ENCODE measurements at regions not wholly inside any gene's neighbourhood (a gene's known extent, or its start where the extent isn't known, plus 50 kb on each side); places are given as distances from the start of the nearest gene placed in this dataset.

DNA sequence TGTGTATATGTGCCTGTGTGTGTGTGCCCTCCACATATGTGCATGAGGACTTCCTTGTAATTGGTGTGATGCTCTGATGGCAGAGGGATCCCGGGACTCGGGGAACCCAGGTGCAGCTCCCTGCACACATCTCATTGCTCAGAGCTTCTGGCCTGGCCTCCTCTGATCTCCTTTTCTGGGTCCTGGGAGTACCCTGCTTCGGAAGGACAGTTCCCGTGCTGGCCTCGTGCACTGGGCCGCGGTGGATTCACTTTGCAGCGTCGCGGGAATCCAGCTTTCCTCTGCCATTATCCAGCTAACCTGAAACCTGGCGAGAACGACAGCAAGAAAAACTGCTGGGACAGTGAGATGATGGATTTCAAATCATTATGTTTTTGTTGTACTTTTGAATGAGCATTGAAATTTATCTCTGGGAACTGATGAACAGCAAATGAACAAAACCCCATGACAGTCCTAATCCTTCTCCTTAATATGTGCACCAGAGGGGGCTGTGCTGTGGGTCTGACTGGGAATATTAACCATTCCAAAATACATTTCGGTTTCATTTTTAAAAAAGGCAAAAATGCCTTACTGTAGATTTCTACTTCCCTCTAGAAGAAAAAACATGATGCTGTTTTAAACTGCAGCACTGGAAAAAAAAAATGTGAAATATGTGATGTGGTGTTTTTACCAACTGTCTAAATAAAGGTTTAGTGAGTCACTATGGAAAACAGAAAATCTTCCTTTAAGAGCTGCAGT lies 78.2 kb downstream of the PTGR3 start:
- no peak for DNase-seq (ENCODE audit: low spot score)

DNA sequence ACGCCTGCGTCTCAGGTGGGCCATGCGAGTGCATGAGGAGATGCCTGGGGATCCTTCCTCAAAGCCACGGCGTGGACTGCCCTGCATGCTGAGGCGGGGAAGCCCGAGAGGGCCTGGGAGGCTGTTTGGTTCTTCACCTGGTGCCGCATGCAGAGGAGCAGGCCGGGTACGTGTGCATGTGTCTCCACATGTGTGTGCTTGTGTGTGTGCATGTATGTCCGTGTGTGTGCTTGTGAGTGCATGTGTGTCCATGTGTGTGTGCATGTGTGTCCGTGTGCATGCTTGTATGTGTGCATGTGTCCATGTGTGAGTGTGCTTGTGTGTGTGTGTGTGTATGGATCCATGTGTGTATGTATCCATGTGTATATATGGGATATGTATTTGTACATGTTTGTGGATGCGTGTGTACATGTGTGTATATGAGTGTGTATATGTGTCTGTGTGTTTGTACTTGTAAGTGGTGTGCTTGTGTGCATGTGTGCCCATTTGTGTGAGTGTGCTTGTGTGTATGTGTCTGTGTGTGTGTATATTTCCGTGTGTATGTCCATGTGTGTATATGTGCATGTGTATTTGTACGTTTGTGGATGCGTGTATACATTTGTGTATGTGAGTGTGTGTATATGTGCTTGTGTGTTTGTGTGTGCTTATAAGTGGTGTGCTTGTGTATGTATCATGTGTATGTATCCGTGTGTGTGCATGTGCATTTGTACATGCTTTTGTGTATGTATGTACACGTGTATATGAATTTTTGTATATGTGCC lies 79.0 kb downstream of the PTGR3 start:
- no peak for DNase-seq (ENCODE audit: low spot score)

DNA sequence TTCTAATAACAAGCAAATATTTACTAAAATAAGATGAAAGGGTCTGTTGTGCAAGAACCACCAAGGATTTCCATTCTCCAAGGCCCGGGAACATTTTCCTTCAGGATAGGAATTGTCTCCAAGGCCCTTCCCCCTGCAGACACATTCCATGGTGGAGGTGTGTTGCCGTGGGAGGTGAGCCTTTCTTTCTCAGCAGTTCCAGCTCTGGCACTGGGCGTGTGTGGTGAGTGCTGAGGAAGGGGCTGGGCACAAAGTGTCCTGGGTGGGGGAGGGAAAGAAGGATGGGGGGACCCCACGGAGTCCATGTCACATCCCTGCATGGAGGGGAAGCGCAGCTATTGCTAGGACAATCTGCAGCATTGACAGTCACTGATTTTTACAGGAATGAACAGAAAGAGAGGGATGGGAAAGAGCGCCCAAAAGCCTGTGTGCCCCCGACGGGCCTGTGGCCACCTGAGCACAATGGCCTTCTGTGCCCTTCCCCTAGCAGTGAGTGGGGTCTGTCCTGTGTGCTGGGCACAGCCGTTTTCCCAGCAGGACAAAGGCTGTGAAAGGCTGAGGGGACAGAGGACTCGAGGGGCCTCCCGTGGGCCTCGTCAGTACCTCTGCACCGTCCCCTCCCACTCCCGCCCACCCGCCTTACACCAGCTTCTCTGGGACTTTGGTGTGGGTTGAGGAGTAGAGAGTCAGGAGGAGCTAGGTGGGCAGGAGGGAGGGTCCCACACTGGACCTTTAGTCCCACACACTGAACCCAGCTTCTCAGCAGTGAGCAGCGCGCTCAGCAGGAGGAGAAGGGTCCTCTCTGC lies 79.8 kb downstream of the PTGR3 start:
- DNase-seq (ENCODE audit: low spot score): no peak

DNA sequence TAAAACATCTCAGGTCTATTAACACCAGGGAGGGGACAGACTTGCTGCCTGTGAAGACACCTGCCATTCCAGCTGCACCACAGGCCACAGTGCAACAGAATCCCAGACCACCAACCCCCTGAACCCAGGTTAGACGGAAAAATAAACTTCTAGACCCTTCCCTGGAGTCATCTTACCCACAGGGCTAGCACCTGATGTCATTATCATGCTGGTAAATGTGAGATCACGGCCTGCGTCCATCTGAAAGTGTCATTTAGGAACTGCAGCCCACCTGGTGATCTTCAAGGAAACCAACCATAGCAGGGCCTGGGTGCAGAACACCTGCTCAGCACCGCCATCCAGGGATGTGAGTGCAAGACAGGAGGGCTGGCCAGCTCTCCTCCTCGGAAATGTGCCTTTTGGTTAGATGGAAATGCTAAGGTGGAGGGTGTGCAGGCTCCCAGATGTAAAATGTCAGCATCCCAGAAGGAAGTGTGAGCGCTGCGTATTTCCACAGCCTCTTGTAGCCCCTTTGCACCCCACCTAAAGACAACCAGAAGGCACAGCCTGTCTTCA lies 80.8 kb downstream of the PTGR3 start:
- no peak for DNase-seq (ENCODE audit: low spot score)

DNA sequence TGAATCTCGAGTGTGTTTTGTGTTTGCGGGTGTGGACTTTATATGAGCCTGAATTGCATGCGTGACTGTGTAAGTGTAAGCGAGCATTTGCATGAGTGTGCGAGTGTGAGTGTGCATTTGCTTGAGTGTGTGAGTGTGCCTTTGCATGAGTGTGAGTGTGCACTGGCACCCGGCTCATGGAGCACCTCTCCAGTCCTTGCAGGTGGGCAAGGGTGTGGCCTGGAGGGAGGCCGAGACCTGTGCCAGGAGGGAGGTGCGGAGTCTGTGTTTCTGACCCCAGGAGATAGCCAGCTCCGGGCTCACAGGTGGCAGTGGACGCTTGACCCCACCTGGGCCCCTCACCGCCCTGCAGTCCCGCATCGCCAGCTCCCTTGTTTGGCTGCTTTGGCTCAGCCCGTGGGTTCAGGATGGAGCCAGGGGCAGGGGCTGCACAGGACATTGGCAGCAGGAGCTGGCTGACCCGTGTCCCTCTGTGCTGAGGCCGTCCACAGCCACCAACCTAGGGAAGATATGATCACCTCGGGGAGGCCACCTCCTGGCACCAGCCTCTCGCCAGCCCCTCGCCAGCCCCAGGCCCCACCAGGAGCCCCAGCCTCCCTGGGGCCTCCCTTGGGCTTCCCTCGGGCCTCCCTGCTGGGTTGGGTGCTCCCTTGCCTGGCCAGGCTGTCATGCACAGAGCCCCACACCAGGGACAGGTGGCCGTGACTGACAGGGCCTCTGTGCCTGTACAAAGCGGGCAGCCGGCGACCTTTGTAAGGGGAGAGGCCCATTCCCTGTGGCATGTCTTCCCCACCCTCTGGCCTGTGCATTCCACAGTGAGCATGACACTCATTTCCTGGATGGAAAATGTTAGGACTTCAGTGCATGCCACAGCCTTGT lies 81.6 kb downstream of the PTGR3 start:
- no peak for DNase-seq (ENCODE audit: low spot score)

DNA sequence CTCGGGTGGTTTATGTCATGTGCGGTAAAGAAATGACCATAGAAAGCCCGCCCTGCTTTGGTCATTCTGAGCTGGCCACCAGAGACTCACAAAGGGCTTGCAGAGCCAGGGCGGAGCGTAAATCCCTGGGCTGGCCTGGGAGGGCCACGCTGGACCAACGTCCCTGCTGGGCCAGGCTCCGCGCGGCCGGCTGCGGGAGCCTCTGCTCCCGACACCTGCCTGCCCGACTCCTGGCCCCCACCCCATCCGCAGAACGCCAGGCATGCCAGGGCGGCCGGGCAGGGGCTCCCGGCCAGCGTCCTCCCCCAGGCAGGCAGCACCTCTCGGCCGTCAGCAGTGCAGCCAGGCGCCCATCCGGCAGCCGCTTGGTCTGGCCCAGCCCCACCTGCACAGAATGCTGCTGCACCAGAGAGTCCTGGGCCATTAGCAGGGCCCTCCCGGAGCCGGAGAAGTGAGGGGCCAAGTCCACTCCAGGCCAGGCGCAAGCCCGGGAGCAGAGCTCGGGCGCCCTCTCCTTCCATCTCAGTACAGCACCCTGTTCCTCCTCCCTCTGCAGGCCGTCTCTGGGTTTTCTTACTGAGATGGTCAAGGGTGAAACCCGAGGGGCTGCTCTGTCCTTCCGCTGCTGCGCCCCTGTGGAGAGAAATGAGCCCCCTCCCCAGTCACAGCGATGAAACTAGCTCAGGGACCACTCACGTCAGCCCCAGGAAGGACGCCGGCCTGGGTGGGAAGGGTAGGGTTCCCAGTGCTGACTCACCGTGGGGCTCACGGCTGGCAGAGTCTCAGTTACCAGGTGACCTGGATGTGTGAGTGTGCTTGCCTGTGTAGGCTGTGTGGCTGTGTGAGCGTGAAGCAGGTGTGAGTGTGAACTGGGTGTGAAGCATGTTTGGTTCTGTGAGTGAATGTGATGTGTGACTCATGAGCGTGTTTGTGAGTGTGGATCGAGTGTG lies 83.3 kb downstream of the PTGR3 start:
- no peak for DNase-seq (ENCODE audit: low spot score)

DNA sequence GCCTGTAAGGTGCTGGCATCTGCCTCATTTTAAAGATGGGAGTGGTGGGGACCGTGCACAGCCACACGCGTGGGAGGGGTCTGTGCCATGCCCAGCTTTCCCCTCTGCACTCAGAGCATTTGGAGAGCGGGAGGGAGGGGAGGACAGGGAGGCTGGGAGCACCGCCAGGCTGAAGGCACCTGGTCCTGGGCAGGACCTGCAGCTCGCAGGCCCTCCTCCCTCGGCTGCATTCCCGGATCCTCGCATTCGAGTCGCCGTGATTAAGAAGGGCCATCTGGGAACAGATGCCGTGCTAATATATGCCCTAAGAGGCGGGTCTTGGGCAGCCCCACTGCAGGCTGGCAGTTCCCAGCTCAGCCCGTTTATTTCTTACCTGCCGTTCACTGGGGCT lies 84.0 kb downstream of the PTGR3 start:
- DNase-seq (ENCODE audit: low spot score): no peak

DNA sequence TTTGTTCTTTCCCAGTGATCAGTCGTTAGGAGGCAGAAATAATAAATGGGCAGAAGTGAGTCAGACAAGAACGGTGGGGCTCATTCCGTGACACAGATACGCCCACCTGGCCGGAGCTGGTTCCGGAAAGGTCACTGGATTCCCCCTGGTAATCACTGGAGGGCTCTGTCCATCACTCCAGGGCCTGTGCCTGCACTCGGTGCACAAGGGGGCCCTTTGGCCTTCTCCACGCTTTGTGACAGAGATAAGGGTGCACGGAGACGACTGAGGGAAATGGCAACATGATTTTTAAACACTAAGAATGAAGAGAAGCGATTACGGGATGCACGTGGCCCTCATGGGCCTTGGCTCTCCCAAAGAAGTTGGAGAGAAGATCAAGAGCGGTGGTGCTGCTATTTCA lies 84.4 kb downstream of the PTGR3 start:
- DNase-seq (ENCODE audit: low spot score): no peak

DNA sequence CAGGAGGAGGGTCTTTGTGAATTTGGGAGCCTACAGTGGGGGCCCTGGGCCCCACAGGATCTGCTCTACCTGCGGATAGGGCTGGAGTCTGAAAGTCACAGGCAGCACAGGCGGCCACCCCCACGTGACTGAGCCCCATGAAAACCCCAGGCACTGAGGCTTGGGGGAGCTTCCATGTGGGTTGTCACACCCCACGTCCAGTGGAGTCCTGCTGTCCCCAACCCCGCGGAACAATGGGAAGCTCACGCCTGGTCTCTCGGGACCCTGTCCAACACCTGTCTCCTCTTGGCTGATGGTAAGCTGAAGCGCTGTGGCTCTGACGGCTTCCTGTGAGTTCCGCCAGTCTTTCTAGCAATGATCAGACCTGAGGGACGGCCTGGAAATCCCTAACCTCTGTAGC lies 85.8 kb downstream of the PTGR3 start:
- DNase-seq (ENCODE audit: low spot score): no peak

DNA sequence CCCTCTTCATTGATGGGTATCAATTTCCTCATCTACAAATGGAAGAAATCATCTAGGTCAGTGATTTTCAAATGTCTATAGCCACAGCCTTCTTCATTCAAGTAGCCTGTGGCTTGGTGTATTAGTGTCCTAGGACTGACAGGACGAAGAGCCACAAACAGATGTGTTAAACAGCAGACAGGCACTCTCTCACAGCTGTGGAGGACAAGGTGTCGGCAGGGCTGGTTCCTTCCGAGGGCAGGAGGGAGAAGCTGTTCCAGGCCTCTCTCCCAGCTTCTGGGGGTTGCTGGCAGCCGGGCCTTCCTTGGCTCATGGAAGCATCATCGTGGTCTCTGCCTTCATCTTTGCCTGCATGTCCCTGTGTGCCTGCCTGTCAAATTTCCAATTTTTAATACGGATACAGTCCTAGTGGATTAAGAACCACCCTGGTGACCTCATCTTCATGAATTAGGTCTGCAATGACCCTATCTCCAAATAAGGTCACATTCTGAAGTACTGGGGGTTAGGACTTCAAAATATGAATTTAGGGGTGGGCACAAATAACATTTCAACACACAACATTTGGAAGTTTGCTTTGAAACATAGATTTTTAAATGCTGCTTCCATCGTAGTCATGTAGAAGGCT lies 86.5 kb downstream of the PTGR3 start:
- no peak for DNase-seq (ENCODE audit: low spot score)

DNA sequence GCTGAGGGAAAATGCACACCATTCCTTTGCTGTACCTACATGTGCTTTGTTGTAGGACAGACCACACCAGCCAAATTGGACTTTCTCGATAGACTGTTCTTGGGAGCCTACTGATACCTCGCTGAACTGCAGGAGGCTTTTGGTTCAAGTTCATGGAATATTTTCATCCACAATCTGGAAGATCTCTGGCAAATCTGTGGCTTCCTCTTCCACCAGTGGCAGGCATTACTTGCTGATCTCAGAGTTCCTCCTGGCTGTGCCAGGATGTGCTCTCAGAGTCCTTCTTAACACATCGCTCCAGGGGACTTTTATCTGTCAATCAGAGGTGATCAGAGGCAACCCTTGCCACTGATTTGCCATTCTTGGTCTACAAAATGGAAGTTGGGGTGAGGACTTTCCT lies 87.7 kb downstream of the PTGR3 start:
- no peak for DNase-seq (ENCODE audit: low spot score)

DNA sequence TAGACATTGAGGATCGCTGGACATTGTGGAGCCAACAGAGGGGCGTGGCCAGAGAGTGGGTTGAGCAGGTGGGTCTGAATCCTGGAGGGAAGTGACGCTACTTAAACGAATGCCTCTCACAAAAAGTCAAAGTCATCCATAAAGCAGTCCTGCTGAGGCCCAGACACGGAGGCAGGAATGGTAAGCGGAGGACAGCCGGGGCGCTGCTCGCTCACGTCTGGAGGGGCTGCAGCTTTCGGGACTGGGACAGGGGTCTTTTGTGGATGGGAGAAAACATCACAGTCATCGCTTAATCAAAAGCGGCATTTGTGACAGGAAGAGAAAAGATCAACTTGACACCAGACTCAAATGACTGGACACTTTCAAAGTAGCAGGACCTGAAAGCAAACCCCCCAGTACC lies 88.4 kb downstream of the PTGR3 start:
- no peak for DNase-seq (ENCODE audit: low spot score)

DNA sequence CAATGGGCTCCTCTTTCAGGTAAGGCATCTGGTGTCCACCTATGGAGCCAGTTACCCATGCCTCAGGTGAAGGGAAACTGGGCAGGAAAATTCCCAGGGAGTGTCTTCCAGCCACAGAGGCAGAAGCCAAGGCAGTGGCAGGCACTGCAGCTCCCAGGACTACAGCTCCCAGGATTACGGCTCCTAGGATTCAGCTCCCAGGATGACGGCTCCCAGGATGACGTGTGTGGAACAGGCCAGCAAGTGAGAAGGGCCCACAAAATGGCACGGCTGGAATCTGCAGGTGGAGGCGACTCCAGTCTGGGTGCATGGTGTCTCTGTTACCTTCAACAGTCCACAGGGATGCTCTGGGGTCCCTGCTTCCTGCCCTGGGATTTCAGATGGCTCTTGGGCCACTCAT lies 92.1 kb downstream of the PTGR3 start:
- no peak for DNase-seq (ENCODE audit: low spot score)

DNA sequence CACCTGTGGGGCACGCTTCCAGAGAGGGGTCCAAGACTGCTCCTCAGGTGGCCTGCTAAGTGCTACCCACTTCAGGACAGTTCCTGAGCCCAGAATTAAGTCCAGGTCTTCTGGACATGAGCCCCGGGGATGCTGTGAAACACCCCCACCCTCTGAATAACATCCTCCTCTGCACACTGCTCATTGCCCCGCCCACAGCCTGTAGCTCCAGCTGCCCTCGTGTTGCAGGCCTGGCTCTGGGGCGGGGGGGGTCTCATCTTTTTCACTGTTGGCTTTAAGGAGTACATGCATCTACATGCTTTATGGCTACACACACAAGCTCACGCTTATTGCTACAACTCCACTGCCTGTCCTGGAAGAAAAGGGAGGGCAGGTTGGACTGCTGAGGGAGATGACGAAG lies 92.8 kb downstream of the PTGR3 start:
- no peak for DNase-seq (ENCODE audit: low spot score)

DNA sequence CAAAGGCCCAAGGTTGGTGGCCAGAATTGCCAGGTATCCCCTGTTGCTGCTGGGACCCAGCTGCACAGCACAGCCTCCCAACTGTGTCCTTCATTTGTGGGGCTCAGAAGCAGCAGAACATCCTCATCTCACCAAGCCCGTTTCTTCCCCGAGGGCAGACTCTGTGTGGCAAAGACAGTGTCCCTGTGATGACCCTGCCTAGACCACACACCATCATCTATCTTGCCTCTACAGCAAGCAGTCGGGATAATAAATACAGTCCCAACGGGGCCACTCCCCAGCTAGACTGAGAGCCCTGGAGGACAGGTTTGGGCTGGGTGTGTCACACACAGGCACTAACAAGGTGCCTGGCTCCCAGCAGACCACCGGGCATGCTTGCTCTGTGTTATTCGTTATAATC lies 93.4 kb downstream of the PTGR3 start:
- no peak for DNase-seq (ENCODE audit: low spot score)
